Hematopoietic multipotent progenitor cell (in vitro differentiated cells): ENCODE measurements at regions not wholly inside any gene's neighbourhood (a gene's known extent, or its start where the extent isn't known, plus 50 kb on each side); places are given as distances from the start of the nearest gene placed in this dataset.
"Not testable (repeated sequence)": the region's sequence is repeated elsewhere in the genome, so short reads cannot be mapped to it uniquely, and the experiment has no call there.

Source experiments
- DNase-seq, 3 donors: peaks; one replicate each; pipeline ENCODE4 v3.0.0-alpha.2; 2011 to 2015; ENCODE audit warnings: low read depth in 2 of 3, low spot score in 2 of 3

- no peak for DNase-seq
These were observed 841.2 kb downstream of the CDH8 start for GRCh38 chr16:61195006-61195405.

GRCh38 chr16:61194573-61194972 lies 841.7 kb downstream of the CDH8 start:
- DNase-seq = no peak

- no peak for DNase-seq
These were observed 853.8 kb downstream of the CDH8 start for GRCh38 chr16:61182391-61182790.

- no peak for DNase-seq
These were observed 854.3 kb downstream of the CDH8 start for GRCh38 chr16:61181982-61182381.

GRCh38 chr16:61179561-61179960 lies 856.7 kb downstream of the CDH8 start:
- DNase-seq = no peak

- DNase-seq = no peak
These were observed 870.4 kb downstream of the CDH8 start for GRCh38 chr16:61165797-61166196.

- no peak for DNase-seq
These were observed 885.9 kb downstream of the CDH8 start for GRCh38 chr16:61150351-61150750.

- DNase-seq = no peak
These were observed 886.5 kb downstream of the CDH8 start for GRCh38 chr16:61149709-61150108.

- DNase-seq = no peak
These were observed 887.3 kb downstream of the CDH8 start for GRCh38 chr16:61148930-61149329.

- DNase-seq = peak in 2 of 3 donors; percentile 15 to 41
These were observed 889.8 kb downstream of the CDH8 start for GRCh38 chr16:61146429-61146828.

- no peak for DNase-seq
These were observed 904.8 kb downstream of the CDH8 start for GRCh38 chr16:61131447-61131846.

- DNase-seq = no peak
These were observed 907.5 kb downstream of the CDH8 start for GRCh38 chr16:61128545-61129323.

- DNase-seq = no peak
These were observed 930.7 kb downstream of the CDH8 start for GRCh38 chr16:61105544-61105943.

- DNase-seq = no peak
These were observed 937.7 kb downstream of the CDH8 start for GRCh38 chr16:61098505-61098904.

- not testable (repeated sequence) for DNase-seq
These were observed 944.9 kb downstream of the CDH8 start for GRCh38 chr16:61091300-61091699.

GRCh38 chr16:61083711-61084110 lies 952.5 kb downstream of the CDH8 start:
- DNase-seq = no peak

GRCh38 chr16:61074324-61074723 lies 961.9 kb downstream of the CDH8 start:
- DNase-seq = no peak

GRCh38 chr16:61057635-61058034 lies 978.6 kb downstream of the CDH8 start:
- DNase-seq = no peak

GRCh38 chr16:61050547-61050946 lies 985.7 kb downstream of the CDH8 start:
- no peak for DNase-seq

- DNase-seq = no peak
These were observed 990.3 kb downstream of the CDH8 start for GRCh38 chr16:61045931-61046330.

GRCh38 chr16:61042737-61043136 lies 993.5 kb downstream of the CDH8 start:
- DNase-seq = no peak

GRCh38 chr16:61030616-61031015 lies 1005.6 kb downstream of the CDH8 start:
- DNase-seq = no peak
